HG03571 (cell line): ENCODE measurements at regions not wholly inside any gene's neighbourhood (a gene's known extent, or its start where the extent isn't known, plus 50 kb on each side); places are given as distances from the start of the nearest gene placed in this dataset.

Experiments used
- ATAC-seq: cut with Tn5 transposase; IDR thresholded peaks from one replicate; pipeline ENCODE4 v1.9.1; 2021; ENCODE audit not compliant: unreplicated experiment

GRCh38 chr4:54359919-54360650 is 131.0 kb downstream of the PDGFRA start:
- no peak for ATAC-seq

GRCh38 chr4:54363037-54363436 is 133.9 kb downstream of the PDGFRA start:
- no peak for ATAC-seq

GRCh38 chr4:54365691-54366090 is 136.6 kb downstream of the PDGFRA start:
- ATAC-seq, result no peak

- ATAC-seq, result no peak
Observed at GRCh38 chr4:54367059-54367458, 138.0 kb downstream of the PDGFRA start.

GRCh38 chr4:54368281-54369265 is 139.5 kb downstream of the PDGFRA start:
- ATAC-seq, result no peak

GRCh38 chr4:54371173-54371572 is 142.1 kb downstream of the PDGFRA start:
- ATAC-seq, result no peak

- no peak for ATAC-seq
Observed at GRCh38 chr4:54372951-54373350, 143.9 kb downstream of the PDGFRA start.

- ATAC-seq, result no peak
Observed at GRCh38 chr4:54373718-54374210, 144.7 kb downstream of the PDGFRA start.

- ATAC-seq, result no peak
Observed at GRCh38 chr4:54378461-54378860, 149.4 kb downstream of the PDGFRA start.

GRCh38 chr4:54384152-54384551 is 155.1 kb downstream of the PDGFRA start:
- no peak for ATAC-seq

- ATAC-seq, result no peak
Observed at GRCh38 chr4:54384563-54384962, 155.5 kb downstream of the PDGFRA start.

GRCh38 chr4:54386042-54386669 is 157.1 kb downstream of the PDGFRA start:
- ATAC-seq, result no peak

GRCh38 chr4:54386693-54387092 is 157.6 kb downstream of the PDGFRA start:
- ATAC-seq, result no peak

- no peak for ATAC-seq
Observed at GRCh38 chr4:54390670-54391069, 161.6 kb downstream of the PDGFRA start.

- no peak for ATAC-seq
Observed at GRCh38 chr4:54391104-54391503, 162.0 kb downstream of the PDGFRA start.

- no peak for ATAC-seq
Observed at GRCh38 chr4:54392479-54392878, 163.4 kb downstream of the PDGFRA start.

GRCh38 chr4:54393243-54393642 is 164.2 kb downstream of the PDGFRA start:
- ATAC-seq, result no peak

GRCh38 chr4:54395013-54395527 is 166.0 kb downstream of the PDGFRA start:
- ATAC-seq, result no peak

- ATAC-seq, result no peak
Observed at GRCh38 chr4:54400188-54400587, 171.1 kb downstream of the PDGFRA start.

- ATAC-seq, result no peak
Observed at GRCh38 chr4:54400802-54401201, 171.7 kb downstream of the PDGFRA start.

GRCh38 chr4:54402880-54403480 is 173.9 kb downstream of the PDGFRA start:
- ATAC-seq, result no peak
